ENCODE measurements at regions not wholly inside any gene's neighbourhood (a gene's known extent, or its start where the extent isn't known, plus 50 kb on each side); places are given as distances from the start of the nearest gene placed in this dataset.

DNA sequence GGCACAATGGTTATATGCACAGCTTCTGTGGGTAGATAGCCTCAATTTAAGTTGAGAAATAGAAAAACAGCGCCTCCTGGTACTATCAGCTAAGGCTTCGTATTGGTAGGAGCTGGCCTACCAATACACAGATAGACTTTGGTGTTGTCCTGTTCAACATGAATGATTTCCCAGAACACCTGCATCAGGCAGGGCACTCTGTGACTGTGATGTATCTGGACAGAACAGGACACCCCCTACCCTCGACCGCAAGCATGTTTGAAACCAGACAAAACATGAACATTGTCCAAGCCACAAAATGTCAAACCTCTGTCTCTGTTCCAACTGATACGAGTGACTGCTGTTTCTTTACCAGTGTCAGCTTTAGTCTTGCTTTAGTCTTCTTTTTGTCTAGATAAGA, 144.9 kb downstream of the HAPSTR1 start:
- in situ Hi-C loops (cut with HindIII; ENCODE audit: low sequenced_read_pairs): no loop called here

DNA sequence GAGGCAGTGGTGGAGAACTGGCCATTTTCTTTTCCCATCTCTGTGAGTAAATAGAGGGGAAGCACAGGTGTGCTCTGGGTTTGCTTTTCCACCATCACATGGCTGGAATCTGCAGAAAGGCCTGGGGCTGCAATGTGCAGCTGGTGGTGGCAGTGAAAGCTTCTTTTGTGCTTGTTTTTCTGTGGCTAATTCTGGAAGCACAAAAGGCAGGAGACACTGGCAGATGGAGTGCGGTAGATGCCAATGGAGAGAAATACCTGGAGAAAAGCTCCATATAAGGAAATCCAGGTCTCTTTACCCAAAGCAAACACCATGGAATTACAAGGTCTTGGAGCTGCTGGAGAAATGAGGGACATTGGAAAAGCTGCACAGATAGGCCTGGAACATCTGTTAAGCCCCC, 146.9 kb downstream of the HAPSTR1 start:
- in situ Hi-C loops (cut with HindIII; ENCODE audit: low sequenced_read_pairs): no loop called here
- DNase-seq (ENCODE audit: low spot score): peak; percentile 83

More for the DNA sequence above, 144.9 kb downstream of the HAPSTR1 start:
- no peak for DNase-seq (ENCODE audit: low spot score)

DNA sequence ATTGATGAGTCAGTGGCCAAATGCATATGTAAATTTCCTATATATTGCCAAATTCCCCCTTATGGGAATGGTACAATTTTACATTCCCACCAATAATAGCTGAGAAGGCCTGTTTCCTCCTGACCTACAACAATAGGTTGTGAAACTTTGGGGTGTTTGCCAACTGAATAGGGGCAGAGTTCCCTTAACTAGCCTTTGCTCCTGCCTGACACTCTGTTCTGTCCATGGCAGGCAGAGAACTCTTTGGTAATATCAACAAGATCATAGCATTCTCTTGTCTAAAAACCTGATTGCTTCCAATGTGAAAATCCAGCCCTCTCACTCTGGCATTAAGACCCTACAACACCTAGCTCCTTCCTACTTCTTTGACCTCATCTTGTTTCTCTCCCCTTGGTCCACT, 149.7 kb downstream of the HAPSTR1 start:
- DNase-seq (ENCODE audit: low spot score): no peak
- in situ Hi-C loops (cut with HindIII; ENCODE audit: low sequenced_read_pairs): no loop called here

DNA sequence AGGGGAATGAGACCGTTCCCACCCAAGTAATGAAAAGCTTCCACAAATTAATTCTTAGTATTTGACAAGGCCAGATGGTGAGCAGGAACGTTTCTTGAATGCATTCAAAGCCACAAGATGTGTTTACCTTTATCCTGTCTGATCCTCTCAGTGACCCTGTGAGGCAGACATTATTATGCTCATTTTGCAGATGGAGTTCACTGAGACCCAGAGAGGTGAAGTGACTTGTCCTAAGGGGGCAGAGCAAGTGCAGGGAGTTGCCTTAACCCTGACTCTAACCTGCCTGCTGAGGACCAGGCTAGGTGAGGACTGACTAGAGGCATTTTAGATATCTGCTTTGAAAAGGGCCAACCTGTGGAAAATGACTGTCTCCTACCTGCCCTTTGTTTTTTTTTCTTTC, 156.7 kb downstream of the HAPSTR1 start:
- in situ Hi-C loops (cut with HindIII; ENCODE audit: low sequenced_read_pairs): no loop called here
- no peak for DNase-seq (ENCODE audit: low spot score)

DNA sequence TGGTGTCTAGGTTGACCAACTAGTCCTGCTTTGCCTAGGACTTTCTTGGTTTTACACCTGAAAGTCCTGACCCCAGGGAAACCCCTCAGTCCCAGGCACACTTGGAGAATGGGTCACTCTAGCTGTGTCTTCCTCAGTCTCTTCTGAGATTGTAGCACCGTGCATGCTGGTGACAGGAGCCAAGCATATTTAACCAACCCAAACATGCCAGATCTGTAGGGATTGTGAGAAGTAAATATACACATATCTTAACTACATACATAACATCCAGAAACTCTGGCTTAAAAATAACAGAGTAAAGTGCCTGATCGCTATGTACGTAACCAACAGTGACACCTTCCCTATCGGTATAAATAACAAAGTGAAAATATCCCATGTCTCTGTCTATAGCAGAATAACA, 158.1 kb downstream of the HAPSTR1 start:
- in situ Hi-C loops (cut with HindIII; ENCODE audit: low sequenced_read_pairs): no loop called here
- DNase-seq (ENCODE audit: low spot score): no peak

DNA sequence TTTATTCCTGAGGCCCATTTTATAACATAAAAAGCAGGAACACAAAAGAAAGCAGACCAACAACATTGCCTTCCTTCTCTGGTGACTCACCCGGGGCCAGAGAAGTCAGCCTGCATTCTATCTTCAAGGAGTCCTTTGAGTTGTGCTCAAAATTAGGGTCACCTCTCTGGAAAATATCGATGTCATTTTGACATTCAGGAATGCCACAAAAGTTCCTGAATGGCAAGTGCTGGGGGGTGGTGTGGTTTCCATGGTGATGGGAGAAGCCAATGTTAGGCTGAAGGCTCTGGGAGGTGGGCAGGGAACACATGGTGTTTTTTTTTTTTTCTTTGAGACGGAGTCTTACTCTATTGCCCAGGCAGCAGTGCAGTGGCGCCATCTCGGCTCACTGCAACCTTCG, 159.6 kb downstream of the HAPSTR1 start:
- DNase-seq (ENCODE audit: low spot score): no peak
- in situ Hi-C loops (cut with HindIII; ENCODE audit: low sequenced_read_pairs): no loop called here

DNA sequence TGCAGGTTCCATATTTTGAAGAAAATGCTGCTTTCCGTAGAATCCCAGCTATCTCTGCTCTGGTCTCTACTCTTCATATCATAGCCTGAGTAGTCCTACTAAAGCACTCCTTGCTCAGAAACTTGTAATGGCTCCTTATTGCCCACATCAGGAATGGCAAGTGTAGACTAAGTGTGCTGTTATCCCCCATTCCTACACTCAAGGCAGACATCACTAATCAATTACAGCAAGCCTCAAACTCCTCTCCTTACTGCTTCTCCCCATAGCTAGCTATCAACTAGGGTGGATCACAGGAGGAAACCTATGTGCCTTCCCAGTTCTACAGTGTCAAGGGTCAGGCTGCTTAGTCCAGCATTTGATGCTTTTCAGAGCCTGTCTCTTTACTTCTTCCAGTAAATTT, 163.4 kb downstream of the HAPSTR1 start:
- in situ Hi-C loops (cut with HindIII; ENCODE audit: low sequenced_read_pairs): no loop called here
- DNase-seq (ENCODE audit: low spot score): no peak

DNA sequence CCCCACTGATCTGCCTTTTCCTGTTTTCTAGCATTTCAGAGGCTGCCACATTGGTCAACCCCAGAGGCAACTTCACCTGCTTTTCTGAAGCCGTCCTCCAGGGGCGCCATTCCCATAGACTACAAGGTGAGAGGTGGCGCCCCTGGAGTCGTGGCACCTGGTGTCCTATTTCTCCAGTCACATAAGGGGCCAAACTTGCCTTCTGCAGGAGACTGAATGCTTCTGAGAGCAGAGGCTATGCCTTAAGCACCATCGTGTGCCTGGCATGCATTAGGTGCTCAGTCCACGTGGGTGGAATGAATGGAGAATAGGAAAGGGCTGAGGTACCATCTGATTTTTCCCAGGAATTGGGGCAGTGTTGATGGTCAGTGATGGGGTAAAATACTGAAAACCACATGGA, 164.8 kb downstream of the HAPSTR1 start:
- in situ Hi-C loops (cut with HindIII; ENCODE audit: low sequenced_read_pairs): no loop called here
- no peak for DNase-seq (ENCODE audit: low spot score)

DNA sequence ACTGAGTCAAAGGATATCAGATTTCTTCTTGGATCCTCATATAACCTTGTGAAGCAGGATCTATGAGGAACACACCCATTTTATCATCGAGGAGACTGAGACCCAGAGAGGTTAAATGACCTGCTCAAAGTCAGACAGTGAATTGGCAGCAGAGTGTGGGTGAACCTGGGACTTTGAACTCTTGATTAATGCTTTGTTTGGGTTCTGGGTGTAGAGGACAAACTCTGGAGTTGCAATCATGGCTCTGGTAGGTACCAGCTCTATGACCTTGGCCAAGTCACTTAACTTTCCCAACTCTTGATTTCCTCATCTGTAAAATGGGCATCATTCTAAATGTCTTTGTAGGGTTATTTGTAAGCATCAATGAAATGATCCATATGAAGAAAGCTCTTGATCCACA, 166.4 kb downstream of the HAPSTR1 start:
- in situ Hi-C loops (cut with HindIII; ENCODE audit: low sequenced_read_pairs): no loop called here

DNA sequence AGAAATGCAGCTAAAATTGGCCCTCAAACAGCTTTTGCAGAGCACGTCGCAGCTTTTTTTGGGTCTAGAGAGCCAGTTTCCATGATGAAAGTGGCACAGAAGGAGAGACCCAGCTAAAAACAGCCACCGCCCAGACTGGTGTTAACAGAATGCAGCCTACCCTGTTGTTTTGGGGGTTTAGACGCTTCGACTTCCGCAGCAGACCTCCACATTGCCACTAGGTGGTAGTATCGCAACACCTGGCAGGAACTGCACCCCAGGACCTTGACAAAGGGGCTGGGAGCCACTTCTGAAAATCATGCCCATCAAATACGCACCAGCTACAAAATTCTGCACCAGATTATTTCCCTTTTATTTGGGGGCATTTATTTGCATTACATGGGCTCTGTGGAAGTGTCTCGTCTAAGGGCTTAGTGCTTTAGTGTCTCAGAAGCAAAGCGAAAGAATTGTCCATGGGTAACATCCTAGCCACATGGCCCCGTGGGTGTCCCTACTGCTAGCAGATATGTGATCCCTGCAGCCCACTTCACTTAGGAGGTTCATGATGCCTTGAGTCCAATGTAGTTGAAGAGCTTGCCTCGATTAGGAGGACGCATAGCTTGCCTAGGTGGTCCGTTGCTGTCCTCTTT, 167.1 kb downstream of the HAPSTR1 start:
- peak; percentile 65 for DNase-seq (ENCODE audit: low spot score)
- in situ Hi-C loops (cut with HindIII; ENCODE audit: low sequenced_read_pairs): no loop called here

More for the DNA sequence above, 166.4 kb downstream of the HAPSTR1 start:
- no peak for DNase-seq (ENCODE audit: low spot score)

DNA sequence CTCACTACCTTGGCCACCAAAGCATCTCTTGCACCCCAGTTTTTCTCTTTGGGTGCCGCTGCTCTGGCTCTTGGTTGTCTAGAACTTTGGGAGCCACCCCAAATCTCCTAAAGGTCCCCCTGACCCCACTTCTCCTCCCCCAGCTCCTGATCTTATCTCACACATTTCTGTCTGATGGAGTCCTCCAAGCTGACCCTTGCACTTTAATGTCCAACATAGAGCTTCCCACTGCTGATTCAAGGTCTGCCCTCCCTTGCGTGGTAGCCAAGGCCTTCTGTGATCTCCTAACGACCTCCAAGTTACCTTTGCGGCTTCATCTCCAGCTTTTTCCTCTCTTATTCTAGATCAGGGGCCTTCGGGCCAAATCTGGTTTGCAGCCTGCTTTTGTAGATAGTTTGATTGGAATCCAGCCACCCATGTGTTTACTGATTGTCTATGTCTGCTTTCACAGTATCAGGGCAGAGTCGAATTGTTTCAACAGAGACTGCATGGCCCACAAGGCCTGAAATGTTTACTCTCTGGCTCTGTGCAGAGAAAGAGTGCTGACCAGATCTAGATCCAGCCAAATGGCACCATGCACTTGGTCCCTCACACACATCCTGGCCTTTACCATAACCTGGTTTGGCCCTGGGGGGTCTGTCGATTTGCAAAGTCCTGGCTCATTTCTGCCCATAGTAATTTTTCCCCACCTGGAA, 168.6 kb downstream of the HAPSTR1 start:
- peak; percentile 8 for DNase-seq (ENCODE audit: low spot score)
- in situ Hi-C loops (cut with HindIII; ENCODE audit: low sequenced_read_pairs): no loop called here

DNA sequence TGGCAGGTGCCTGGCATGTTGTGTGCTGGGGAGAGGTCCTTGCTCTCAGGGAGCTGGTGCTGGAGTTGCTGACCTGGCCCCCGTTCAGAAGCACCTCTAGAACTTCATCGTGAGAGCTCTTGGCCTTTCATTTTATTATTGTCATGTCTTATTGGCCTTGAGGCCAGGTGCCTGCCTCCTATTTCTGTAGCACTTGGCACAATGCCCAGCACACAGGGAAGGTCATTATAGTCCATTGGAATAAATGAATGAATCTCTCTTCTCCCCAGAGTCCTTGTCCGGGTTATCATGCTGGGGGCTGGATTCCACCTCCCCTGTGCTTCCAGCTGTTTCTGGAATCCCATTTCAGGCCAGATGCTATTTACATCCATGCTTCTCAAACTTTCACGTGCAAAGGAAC, 169.2 kb downstream of the HAPSTR1 start:
- in situ Hi-C loops (cut with HindIII; ENCODE audit: low sequenced_read_pairs): no loop called here
- DNase-seq (ENCODE audit: low spot score): peak; percentile 56

DNA sequence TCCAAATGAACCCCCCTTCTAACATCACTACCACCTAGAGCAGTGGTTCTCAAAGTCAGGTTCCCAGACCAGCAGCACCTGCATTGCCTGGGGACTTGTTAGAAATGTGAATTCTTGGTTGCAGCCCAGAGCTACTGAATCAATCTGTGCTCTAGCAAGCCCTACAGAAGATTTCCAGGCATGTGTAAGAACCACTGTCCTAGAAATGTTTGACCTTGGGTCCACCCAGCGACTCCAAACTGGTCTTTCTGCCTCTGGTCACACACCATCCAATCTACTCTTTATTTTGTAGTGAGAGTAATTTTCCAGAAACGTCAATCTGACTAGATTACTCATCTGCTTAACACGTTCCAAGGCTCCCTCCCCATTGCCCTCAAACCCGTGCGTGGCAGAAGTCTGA, 169.9 kb downstream of the HAPSTR1 start:
- in situ Hi-C loops (cut with HindIII; ENCODE audit: low sequenced_read_pairs): no loop called here
- no peak for DNase-seq (ENCODE audit: low spot score)

DNA sequence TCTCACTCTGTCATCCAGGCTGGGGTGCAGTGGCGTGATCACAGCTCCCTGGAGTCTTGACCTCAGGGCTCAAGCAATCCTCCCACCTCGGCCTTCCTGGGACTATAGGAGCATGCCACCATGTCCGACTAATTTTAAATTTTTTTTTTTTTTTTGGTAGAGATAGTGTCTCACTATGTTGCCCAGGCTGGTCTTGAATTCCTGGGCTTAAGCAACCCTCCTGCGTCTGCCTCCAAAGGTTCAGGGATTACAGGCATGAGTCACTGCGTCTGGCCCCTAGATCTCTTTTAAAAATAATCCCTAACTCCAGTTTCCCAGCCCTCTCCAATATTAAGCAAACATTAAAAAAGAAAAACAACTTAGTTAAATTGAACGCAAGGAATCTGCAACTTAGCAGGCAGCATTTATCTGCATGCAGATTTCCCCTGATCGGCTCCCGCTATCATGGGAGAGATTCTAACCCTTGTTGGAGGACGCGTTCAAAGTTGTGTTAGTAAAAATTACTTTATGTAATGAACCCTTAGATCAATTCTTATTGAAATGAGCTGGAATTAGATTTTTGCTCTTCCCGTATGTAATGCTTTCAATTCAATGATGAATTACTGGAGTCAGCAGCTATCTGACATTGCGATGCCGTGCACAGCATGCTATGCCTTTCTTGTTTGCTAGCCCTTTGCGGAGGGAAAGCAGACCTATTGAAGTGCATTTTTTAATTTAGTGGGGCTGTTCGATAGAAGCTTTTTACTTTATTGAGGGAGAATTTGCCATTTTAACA, 171.7 kb downstream of the HAPSTR1 start:
- in situ Hi-C loops (cut with HindIII; ENCODE audit: low sequenced_read_pairs): no loop called here
- no peak for DNase-seq (ENCODE audit: low spot score)

DNA sequence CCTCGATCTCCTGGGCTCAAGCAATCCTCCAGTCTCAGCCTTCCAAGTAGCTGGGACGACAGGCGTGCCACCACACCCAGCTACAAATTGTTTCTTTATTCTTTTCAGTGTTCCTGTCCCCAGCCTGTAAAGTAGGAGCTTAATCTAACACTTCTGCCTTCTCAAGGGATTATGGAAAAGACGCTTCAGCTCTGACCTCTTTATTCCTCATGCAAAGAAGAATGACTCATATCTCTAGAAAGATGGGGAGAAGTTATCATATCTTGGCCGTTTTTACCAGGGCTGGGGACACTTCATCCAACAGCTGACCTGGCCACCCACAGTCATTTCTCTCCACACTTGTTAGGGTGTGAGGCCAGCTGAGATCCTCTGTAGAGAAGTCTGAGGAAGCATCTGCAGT, 172.6 kb downstream of the HAPSTR1 start:
- in situ Hi-C loops (cut with HindIII; ENCODE audit: low sequenced_read_pairs): no loop called here
- no peak for DNase-seq (ENCODE audit: low spot score)

DNA sequence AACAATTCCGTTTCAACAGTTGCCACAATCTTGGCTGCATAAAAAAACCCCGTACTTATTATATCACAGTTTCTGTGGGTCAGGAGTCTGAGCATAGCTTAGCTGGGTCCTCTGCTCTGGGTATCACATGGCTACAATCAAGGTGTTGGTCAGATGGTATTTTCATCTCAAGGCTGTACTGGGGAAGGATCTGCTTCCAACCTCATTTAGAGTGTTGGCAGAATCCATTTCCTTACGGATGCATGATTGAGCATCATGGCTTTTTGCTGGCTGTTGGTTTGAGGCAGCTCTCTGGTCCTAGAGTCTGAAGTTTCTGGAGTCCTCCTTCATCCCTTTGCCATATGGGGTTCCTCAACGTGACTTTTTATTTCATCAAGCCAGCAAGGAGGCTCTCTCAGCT, 177.0 kb downstream of the HAPSTR1 start:
- peak; percentile 76 for DNase-seq (ENCODE audit: low spot score)
- in situ Hi-C loops (cut with HindIII; ENCODE audit: low sequenced_read_pairs): no loop called here

DNA sequence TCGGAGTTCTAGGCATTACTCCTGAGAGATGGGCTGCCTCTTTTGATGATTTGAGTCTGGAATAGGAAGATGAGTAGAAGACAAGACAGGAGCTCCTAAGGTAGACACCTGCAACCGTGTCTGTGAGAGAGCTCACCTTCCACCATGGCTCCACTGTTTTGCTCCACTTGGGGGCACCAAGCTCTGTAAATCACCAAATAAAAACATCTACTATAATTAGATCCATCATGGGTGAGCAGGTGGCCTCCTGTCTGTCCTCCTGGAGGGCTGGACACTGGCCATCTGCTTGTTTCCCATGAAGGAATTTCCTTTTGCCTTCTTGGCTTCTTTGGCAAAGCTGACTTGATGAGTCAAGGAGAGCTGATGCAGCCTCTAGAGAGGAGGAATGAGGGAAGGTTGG, 179.0 kb downstream of the HAPSTR1 start:
- in situ Hi-C loops (cut with HindIII; ENCODE audit: low sequenced_read_pairs): no loop called here
- peak; percentile 62 for DNase-seq (ENCODE audit: low spot score)

DNA sequence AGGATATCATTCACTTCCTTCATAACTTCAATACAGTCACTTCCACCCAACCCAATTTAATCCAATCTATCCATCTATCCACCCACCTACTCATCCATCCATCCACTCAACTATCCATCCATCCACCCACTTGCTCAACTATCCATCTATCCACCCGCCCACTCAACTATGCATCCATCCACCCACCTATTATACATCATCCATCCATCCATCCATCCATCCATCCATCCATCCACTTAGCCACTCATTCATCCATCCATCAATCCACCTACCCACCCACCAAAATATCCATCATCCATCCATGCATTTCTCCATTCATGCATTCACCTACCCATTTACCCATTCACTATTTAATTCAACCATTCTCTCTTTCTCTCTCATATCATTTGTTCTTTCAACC, 179.5 kb downstream of the HAPSTR1 start:
- no peak for DNase-seq (ENCODE audit: low spot score)
- in situ Hi-C loops (cut with HindIII; ENCODE audit: low sequenced_read_pairs): no loop called here

DNA sequence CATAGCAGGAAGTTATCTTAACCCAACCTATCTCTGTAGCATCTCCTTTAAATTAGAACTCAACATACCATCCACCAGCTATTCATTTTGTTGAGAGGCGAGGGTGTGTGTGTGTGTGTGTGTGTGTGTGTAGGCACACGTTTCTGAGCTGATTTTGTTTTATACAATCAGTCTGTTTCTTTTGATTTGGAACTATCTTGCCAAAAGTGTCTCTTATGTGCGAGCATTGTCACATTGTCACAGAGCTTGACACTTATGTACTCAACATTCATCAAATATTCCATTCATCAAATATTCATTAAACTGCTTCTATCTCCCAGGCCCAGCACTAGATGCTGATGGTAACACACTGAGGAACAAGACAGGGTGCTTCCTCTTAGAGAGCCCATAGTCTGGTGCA, 180.4 kb downstream of the HAPSTR1 start:
- DNase-seq (ENCODE audit: low spot score): no peak
- in situ Hi-C loops (cut with HindIII; ENCODE audit: low sequenced_read_pairs): no loop called here

DNA sequence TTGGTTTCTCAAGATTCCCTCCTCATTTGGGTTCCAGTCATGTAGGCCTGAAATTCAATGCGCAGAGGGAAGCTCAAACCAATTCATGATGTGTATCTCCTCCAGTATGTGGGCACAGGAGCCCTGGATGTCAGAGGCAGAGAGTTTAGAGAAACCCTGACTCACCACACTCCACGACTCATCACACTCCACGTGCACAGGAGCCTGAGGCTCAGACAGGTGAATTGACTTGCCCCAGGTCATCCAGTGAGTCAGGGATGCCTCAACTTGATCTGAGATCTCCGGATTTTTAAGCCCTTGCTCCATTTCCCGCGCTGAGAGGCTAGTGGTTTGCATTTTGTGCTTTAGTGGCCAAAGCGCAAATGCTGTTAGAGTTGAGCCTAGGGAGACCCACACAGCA, 183.9 kb downstream of the HAPSTR1 start:
- DNase-seq (ENCODE audit: low spot score): no peak
- in situ Hi-C loops (cut with HindIII; ENCODE audit: low sequenced_read_pairs): no loop called here
